GM12878 (cell line): ENCODE measurements at regions not wholly inside any gene's neighbourhood (a gene's known extent, or its start where the extent isn't known, plus 50 kb on each side); places are given as distances from the start of the nearest gene placed in this dataset.

Source experiments
- BCL11A ChIP-seq: IDR thresholded peaks from 2 replicates; pipeline ENCODE4 v1.6.1; 2011; ENCODE audit warnings: low read depth, low read length
- POLR2A ChIP-seq: IDR thresholded peaks from 2 replicates; pipeline ENCODE4 v1.6.1; 2011; ENCODE audit warnings: low read depth, mild to moderate bottlenecking, low read length
- SP1 ChIP-seq: IDR thresholded peaks from one replicate; pipeline ENCODE4 v1.6.1; 2011; ENCODE audit warnings: low read depth, low read length
- TF ChIP-seq, protein P1 (sequence below), 3 experiments: IDR thresholded peaks in 2 of 3; conservative IDR thresholded peaks in 1 of 3; 2 replicates each; pipeline ENCODE4 v1.5.1; 2011; ENCODE audit warnings: low read depth in 3 of 3, low read length in 3 of 3, mild to moderate bottlenecking in 3 of 3, control low read depth in 2 of 3, moderate library complexity in 2 of 3, inconsistent platforms in 1 of 3, mixed read lengths in 1 of 3; ENCODE audit not compliant: control insufficient read depth in 2 of 3, insufficient read depth in 1 of 3; ENCODE audit errors: extremely low read depth in 1 of 3

DNA sequence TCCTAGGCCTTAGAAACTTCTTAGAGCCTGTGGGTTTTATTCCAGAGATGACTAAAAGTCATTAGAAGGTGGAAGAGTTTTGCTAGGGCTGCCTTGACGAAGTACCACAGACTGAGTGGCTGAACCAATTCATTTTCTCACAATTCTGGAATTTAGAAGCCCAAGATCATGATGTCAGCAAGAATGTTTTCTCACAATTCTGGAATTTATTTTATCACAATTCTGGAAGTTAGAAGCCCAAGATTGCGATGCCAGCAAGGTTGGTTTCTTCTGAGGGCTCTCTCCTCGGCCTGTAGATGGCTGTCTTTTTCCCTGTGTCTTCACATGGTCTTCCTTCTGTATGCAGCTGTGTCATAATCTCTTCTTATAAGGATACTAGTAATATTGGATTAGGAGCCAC is 672.9 kb upstream of the MARCKS start:
- TF ChIP-seq BCL11A, result no peak
- no peak for TF ChIP-seq SP1
- TF ChIP-seq POLR2A, result no peak
- TF ChIP-seq, protein P1, sequence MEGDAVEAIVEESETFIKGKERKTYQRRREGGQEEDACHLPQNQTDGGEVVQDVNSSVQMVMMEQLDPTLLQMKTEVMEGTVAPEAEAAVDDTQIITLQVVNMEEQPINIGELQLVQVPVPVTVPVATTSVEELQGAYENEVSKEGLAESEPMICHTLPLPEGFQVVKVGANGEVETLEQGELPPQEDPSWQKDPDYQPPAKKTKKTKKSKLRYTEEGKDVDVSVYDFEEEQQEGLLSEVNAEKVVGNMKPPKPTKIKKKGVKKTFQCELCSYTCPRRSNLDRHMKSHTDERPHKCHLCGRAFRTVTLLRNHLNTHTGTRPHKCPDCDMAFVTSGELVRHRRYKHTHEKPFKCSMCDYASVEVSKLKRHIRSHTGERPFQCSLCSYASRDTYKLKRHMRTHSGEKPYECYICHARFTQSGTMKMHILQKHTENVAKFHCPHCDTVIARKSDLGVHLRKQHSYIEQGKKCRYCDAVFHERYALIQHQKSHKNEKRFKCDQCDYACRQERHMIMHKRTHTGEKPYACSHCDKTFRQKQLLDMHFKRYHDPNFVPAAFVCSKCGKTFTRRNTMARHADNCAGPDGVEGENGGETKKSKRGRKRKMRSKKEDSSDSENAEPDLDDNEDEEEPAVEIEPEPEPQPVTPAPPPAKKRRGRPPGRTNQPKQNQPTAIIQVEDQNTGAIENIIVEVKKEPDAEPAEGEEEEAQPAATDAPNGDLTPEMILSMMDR (IDR thresholded peaks at IDR 0.05 in 2 of 3, conservative IDR thresholded peaks at IDR 0.05 in 1 of 3; ENCODE audit: control insufficient read depth in 2 of 3, extremely low read depth in 1 of 3, insufficient read depth in 1 of 3, low read depth in 3 of 3, low read length in 3 of 3), result no peak
